HCT116 (cell line): ENCODE measurements at regions not wholly inside any gene's neighbourhood (a gene's known extent, or its start where the extent isn't known, plus 50 kb on each side); places are given as distances from the start of the nearest gene placed in this dataset.

ENCODE experiments used
- ATAC-seq: fragments of 200-7000 bp; cut with Tn5 transposase; 2 replicates; pipeline ENCODE4 v1.9.1; 2020; ENCODE audit warnings: mild to moderate bottlenecking, moderate library complexity
- BruUV-seq: library from RNA; stranded (reverse); fragments of 400-500 nt; replicated peaks from 2 replicates; lab custom pipeline; 2021; lab: Mats Ljungman, UMichigan
- CTCF ChIA-PET: fragments of 300-600 bp; sonication (Branson Sonifier 250); formaldehyde crosslinking; loops from one replicate; lab custom pipeline; 2021; ENCODE audit warnings: antibody characterized with exemption; lab: Charles Lee
- POLR2A ChIA-PET: fragments of 300-600, 350-600 bp; sonication (Branson Sonifier 250); formaldehyde crosslinking; loops from one replicate; lab custom pipeline; 2021; ENCODE audit warnings: antibody characterized with exemption; lab: Charles Lee
- RAD21 ChIA-PET, 2 experiments: fragments of 300-600 bp; sonication (Branson Sonifier 250); formaldehyde crosslinking; loops; one replicate each; lab custom pipeline; 2023; ENCODE audit warnings: low total read pairs in 2 of 2; ENCODE audit not compliant: uncharacterized antibody in 2 of 2, unreplicated experiment in 2 of 2, low non-redundant PET in 1 of 2; lab: Charles Lee
- DNase-seq: peaks from one replicate; pipeline ENCODE4 v3.0.0-alpha.2; 2010; ENCODE audit warnings: low read depth, low spot score
- H2AFZ ChIP-seq: fragments of 200-600 bp; shearing (Covaris generic), sonication (generic); 2 replicates; pipeline ENCODE4 v1.6.1; 2017; ENCODE audit warnings: low read depth, mixed run types, mixed read lengths, antibody characterized with exemption, low read length; ENCODE audit not compliant: poor library complexity, severe bottlenecking
- H3K27ac ChIP-seq: 2 replicates; pipeline ENCODE4 v1.5.1; 2012; ENCODE audit warnings: low read depth, low read length
- H3K27me3 ChIP-seq: fragments of 200-600 bp; sonication (generic); 2 replicates; pipeline ENCODE4 v1.6.1; 2016; ENCODE audit warnings: mixed run types, low read length, mixed read lengths; ENCODE audit not compliant: insufficient read depth
- H3K36me3 ChIP-seq, 2 experiments: fragments of 200-500 bp in 1 of 2; fragments of 200-600 bp in 1 of 2; sonication (Bioruptor generic) in 1 of 2; sonication (generic) in 1 of 2; 2 replicates each; pipeline versions ENCODE4 v1.5.1 to v1.6.1; 2014 to 2016; ENCODE audit warnings: low read length in 2 of 2, inconsistent platforms in 1 of 2, mixed read lengths in 1 of 2, mixed run types in 1 of 2; ENCODE audit not compliant: insufficient read depth in 2 of 2, control insufficient read depth in 1 of 2
- H3K4me1 ChIP-seq, 2 experiments: fragments of 200-600 bp in 1 of 2; sonication (generic) in 1 of 2; 2 replicates each; pipeline versions ENCODE4 v1.5.1 to v1.6.1; 2012 to 2017; ENCODE audit warnings: low read length in 2 of 2, inconsistent platforms in 1 of 2, mild to moderate bottlenecking in 1 of 2, mixed read lengths in 1 of 2, mixed run types in 1 of 2, moderate library complexity in 1 of 2; ENCODE audit not compliant: insufficient read depth in 2 of 2, control insufficient read depth in 1 of 2
- H3K4me2 ChIP-seq: fragments of 200-600 bp; sonication (generic); 2 replicates; pipeline ENCODE4 v1.6.1; 2017; ENCODE audit warnings: mixed run types, low read length, mixed read lengths
- H3K4me3 ChIP-seq, 2 experiments: fragments of 200-600 bp in 1 of 2; sonication (generic) in 1 of 2; replicated peaks in 1 of 2; 2 replicates each; pipeline ENCODE4 v1.5.1; 2011 to 2016; ENCODE audit warnings: low read length in 2 of 2, control low read depth in 1 of 2, low read depth in 1 of 2, mild to moderate bottlenecking in 1 of 2, mixed read lengths in 1 of 2, mixed run types in 1 of 2
- H3K79me2 ChIP-seq: fragments of 200-600 bp; sonication (generic); 2 replicates; pipeline ENCODE4 v1.6.1; 2017; ENCODE audit warnings: mild to moderate bottlenecking, mixed run types, low read length, moderate library complexity, mixed read lengths; ENCODE audit not compliant: insufficient read depth
- H3K9ac ChIP-seq: fragments of 200-600 bp; sonication (generic); 2 replicates; pipeline ENCODE4 v1.6.1; 2016; ENCODE audit warnings: low read length, mixed read lengths
- H3K9me2 ChIP-seq: fragments of 200-600 bp; sonication (generic), shearing (Covaris generic); 2 replicates; pipeline ENCODE4 v1.6.1; 2017; ENCODE audit warnings: mixed run types, mild to moderate bottlenecking, moderate library complexity; ENCODE audit not compliant: insufficient read depth
- H3K9me3 ChIP-seq, 2 experiments: fragments of 200-500 bp in 1 of 2; fragments of 200-600 bp in 1 of 2; sonication (Bioruptor generic) in 1 of 2; sonication (generic) in 1 of 2; 2 replicates each; pipeline ENCODE4 v1.6.1; 2014 to 2017; ENCODE audit warnings: low read length in 2 of 2, mixed read lengths in 2 of 2, inconsistent platforms in 1 of 2, low read depth in 1 of 2, mild to moderate bottlenecking in 1 of 2, mixed run types in 1 of 2, moderate library complexity in 1 of 2; ENCODE audit not compliant: control insufficient read depth in 1 of 2, insufficient read depth in 1 of 2
- H4K20me1 ChIP-seq: fragments of 200-600 bp; sonication (generic), shearing (Covaris generic); 2 replicates; pipeline ENCODE4 v1.6.1; 2017; ENCODE audit warnings: mixed run types, mild to moderate bottlenecking, moderate library complexity; ENCODE audit not compliant: insufficient read depth
- EGR1 ChIP-seq: IDR thresholded peaks from 2 replicates; pipeline ENCODE4 v1.6.1; 2012; ENCODE audit warnings: low read depth
- ELF1 ChIP-seq: IDR thresholded peaks from 2 replicates; pipeline ENCODE4 v1.6.1; 2012; ENCODE audit warnings: low read depth, borderline replicate concordance
- EZH2 ChIP-seq: fragments of 200-600 bp; sonication (generic); IDR thresholded peaks from 2 replicates; pipeline ENCODE4 v1.6.1; 2017; ENCODE audit warnings: antibody characterized with exemption, mixed run types
- EZH2phosphoT487 ChIP-seq: fragments of 200-600 bp; IDR thresholded peaks from 2 replicates; pipeline ENCODE4 v1.6.1; 2018; ENCODE audit warnings: antibody characterized with exemption, borderline replicate concordance
- FOSL1 ChIP-seq: IDR thresholded peaks from 2 replicates; pipeline ENCODE4 v1.6.1; 2012; ENCODE audit warnings: low read depth
- JUND ChIP-seq: IDR thresholded peaks from 2 replicates; pipeline ENCODE4 v1.6.1; 2012
- RAD21 ChIP-seq: IDR thresholded peaks from 2 replicates; pipeline ENCODE4 v1.6.1; 2012; ENCODE audit warnings: low read depth, mild to moderate bottlenecking
- SIN3A ChIP-seq: IDR thresholded peaks from 2 replicates; pipeline ENCODE4 v1.6.1; 2012; ENCODE audit warnings: low read depth
- YY1 ChIP-seq: IDR thresholded peaks from 2 replicates; pipeline ENCODE4 v1.6.1; 2011; ENCODE audit warnings: low read length, low read depth, moderate library complexity, mild to moderate bottlenecking; ENCODE audit not compliant: insufficient replicate concordance; ENCODE audit errors: extremely low read depth
- ZFX ChIP-seq: fragments of 450-650 bp; IDR thresholded peaks from 2 replicates; pipeline ENCODE4 v1.6.1; 2017
- intact Hi-C: fragments of 100-400 bp; cut with micrococcal nuclease; formaldehyde crosslinking; loops from 2 replicates; pipeline ENCODE4 v1.10.0; 2022
- TF ChIP-seq, protein P1 (sequence below): IDR thresholded peaks from 2 replicates; pipeline ENCODE4 v1.6.1; 2011; ENCODE audit warnings: mild to moderate bottlenecking, low read length, moderate library complexity; ENCODE audit not compliant: insufficient replicate concordance; ENCODE audit errors: extremely low read depth
- TF ChIP-seq, protein P2 (sequence below): IDR thresholded peaks from 2 replicates; pipeline ENCODE4 v1.6.1; 2012

DNA sequence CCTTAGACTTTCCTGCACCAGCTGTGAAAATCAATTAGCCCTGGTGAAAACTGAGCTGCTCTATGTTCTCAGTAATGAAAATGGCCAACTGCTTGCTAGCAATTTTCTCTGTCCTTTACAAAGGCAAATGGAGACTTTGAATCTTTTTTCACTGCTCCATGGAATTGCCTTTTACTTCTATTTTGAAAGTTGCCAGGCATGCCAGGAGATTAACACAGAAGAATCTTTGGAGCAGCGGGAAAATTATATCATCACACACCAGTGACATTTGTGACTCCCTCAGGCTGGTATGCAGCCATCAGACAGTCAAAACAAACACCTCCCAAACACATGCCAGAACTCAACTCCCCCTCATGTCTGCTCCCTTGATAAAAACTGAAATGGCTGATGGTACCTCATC, 872.0 kb upstream of the FLRT2 start:
- ATAC-seq (no peak), DNase-seq (no peak)
- POLR2A ChIA-PET: no interaction called here
- H3K9ac ChIP-seq: no peak overlapping the region
- H3K79me2 ChIP-seq: no peaks in the 10 kb centered on the region
- no peaks in the 10 kb centered on the region for H3K9me2 ChIP-seq
- intact Hi-C loops: no loop called here
- H3K4me3 ChIP-seq: no peak overlapping the region
- RAD21 ChIA-PET: no interaction called here
- H3K27ac ChIP-seq: no peak overlapping the region
- H4K20me1 ChIP-seq: no peaks in the 10 kb centered on the region
- no peaks in the 10 kb centered on the region for H3K36me3 ChIP-seq
- TF ChIP-seq, protein P1, sequence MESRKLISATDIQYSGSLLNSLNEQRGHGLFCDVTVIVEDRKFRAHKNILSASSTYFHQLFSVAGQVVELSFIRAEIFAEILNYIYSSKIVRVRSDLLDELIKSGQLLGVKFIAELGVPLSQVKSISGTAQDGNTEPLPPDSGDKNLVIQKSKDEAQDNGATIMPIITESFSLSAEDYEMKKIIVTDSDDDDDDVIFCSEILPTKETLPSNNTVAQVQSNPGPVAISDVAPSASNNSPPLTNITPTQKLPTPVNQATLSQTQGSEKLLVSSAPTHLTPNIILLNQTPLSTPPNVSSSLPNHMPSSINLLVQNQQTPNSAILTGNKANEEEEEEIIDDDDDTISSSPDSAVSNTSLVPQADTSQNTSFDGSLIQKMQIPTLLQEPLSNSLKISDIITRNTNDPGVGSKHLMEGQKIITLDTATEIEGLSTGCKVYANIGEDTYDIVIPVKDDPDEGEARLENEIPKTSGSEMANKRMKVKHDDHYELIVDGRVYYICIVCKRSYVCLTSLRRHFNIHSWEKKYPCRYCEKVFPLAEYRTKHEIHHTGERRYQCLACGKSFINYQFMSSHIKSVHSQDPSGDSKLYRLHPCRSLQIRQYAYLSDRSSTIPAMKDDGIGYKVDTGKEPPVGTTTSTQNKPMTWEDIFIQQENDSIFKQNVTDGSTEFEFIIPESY: no peak
- no peak for TF ChIP-seq SIN3A
- TF ChIP-seq EZH2: no peak
- no peak for TF ChIP-seq EZH2phosphoT487
- TF ChIP-seq ELF1: no peak
- no peak for TF ChIP-seq YY1
- TF ChIP-seq ZFX: no peak
- no peak for TF ChIP-seq RAD21
- TF ChIP-seq, protein P2, sequence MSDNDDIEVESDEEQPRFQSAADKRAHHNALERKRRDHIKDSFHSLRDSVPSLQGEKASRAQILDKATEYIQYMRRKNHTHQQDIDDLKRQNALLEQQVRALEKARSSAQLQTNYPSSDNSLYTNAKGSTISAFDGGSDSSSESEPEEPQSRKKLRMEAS: no peak
- TF ChIP-seq EGR1: no peak
- TF ChIP-seq FOSL1: no peak
- TF ChIP-seq JUND: no peak
- H3K4me2 ChIP-seq: no peak overlapping the region
- no peak overlapping the region for H2AFZ ChIP-seq
- CTCF ChIA-PET: no interaction called here
- H3K9me3 ChIP-seq: peaks cover 0 to 7% of the 10 kb centered on the region in 2 experiments; a peak in 2 of 4 replicates
- H3K27me3 ChIP-seq: no peaks in the 10 kb centered on the region
- BruUV-seq: no TSS peak
- no peaks in the 10 kb centered on the region for H3K4me1 ChIP-seq
